ENCODE measurements at regions not wholly inside any gene's neighbourhood (a gene's known extent, or its start where the extent isn't known, plus 50 kb on each side); places are given as distances from the start of the nearest gene placed in this dataset.
A peak's percentile ranks its signal among the peaks of the same experiment; 100 is the strongest.
"Not testable (repeated sequence)": the region's sequence is repeated elsewhere in the genome, so short reads cannot be mapped to it uniquely, and the experiment has no call there.

DNA sequence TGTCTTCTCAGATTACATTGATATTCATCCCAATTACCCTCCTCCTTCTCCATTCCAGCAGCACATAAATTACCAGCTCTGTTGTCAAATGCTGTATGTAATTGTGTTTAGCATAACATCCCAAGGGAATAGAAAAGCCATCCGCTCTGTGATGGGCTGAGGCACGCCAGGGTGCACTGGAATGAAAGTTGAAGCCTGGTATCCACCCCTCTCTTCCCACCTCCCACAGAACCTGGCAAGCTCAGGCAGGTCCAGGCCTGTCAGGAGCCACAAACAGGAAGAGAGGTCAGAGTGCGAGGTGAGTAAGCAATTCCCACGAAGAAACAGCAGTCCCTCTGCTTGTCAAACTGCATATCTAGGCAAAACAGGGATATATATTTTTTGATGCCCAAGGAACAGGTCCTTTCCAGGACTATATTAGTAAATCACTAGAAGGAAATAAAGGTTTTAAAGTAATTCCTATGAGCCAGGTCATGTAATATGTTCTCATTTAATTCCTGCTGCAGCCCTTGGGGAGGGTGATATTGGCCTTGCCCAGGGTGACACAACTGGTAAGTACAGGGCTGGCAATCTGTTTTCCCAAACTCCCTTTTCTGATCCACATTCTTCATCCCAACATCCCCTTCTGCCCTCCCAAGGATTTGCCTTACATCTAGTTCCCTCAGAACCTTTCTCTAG lies 155.6 kb upstream of the GHITM start:
- no peak for DNase-seq (ENCODE audit: low read depth in 2 of 2)

DNA sequence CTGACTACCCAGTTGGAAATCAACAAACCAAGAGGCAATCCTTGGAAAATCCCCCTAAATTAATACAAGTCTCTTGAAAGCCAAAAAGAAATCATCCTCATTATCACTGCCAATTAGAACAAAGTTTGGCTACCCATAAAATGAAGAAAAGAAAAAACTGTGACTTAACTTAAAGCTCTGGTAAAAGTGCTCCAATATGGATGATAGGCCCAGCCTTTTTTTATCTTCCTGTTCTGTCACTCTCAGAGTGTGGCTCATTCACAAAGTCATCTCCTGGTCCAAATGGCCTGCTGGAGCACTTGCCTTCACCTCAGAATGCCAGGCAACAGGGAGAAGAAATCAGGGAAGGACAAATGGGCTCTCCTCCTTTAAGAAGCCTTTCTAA lies 155.1 kb upstream of the GHITM start:
- no peak for DNase-seq (ENCODE audit: low read depth in 2 of 2)

GRCh38 chr10:83986800-83987199 lies 152.5 kb upstream of the GHITM start:
- no peak for DNase-seq (ENCODE audit: low read depth in 2 of 2)

GRCh38 chr10:83987216-83987615 lies 152.1 kb upstream of the GHITM start:
- DNase-seq (ENCODE audit: low read depth in 2 of 2) = no peak

DNA sequence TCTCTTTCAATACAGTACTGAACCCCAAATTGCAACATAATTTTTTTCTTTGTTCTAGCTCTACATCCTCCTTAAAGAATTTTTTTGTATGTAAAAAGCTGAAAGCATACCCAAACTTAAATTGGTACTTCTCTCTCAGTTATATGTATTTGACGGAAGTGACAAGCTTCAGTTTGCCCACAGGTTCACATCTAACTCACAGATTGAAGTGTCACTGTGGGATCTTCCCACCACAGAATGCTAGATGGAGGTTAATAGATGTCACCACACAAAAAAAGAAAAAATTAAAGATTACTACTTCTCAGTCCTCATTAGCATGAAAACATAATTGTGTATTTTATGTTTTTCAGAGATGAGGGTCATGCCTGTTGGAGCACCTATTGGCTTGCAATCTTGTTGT lies 150.9 kb upstream of the GHITM start:
- DNase-seq (ENCODE audit: low read depth in 2 of 2) = no peak

DNA sequence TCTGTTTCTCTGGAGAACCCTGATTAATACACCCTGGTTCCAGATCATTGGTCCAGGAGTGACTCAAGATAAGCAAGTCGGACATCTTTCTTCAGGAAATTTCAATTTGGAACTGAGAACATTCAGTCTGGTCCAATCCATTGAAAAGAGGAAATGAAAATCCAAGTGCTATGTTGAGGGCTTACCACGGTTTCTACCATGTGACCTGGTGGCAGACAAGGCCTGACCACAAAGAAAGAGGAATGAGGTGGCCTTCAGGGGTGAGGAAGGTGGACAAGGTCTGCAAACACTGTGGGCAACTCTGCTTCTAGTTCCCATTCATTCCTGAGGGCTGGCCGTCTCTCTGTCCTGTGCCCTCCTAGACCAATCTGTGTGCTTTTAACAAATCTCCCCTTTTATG lies 149.2 kb upstream of the GHITM start:
- DNase-seq (ENCODE audit: low read depth in 2 of 2) = no peak

GRCh38 chr10:83991986-83992753 lies 147.1 kb upstream of the GHITM start:
- DNase-seq (ENCODE audit: low read depth in 2 of 2) = no peak

DNA sequence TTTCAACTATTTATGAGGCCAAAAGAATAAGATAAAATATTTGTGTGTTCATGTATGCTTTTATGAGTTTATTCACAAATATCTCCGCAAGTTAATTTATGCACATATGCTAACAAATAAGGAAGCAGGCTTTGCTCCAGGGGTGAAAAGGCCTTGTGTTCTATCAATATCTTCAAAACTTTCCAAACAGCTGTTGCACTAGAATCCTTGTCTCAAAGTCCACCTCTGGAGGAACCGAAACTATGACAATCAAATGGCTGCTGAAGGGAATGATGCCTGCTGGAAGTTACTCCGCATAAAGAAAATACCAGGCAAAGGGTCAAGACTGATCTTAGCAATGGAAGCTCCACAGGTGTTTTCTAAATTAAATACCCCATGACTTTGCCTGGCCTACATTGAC lies 145.0 kb upstream of the GHITM start:
- no peak for DNase-seq (ENCODE audit: low read depth in 2 of 2)

DNA sequence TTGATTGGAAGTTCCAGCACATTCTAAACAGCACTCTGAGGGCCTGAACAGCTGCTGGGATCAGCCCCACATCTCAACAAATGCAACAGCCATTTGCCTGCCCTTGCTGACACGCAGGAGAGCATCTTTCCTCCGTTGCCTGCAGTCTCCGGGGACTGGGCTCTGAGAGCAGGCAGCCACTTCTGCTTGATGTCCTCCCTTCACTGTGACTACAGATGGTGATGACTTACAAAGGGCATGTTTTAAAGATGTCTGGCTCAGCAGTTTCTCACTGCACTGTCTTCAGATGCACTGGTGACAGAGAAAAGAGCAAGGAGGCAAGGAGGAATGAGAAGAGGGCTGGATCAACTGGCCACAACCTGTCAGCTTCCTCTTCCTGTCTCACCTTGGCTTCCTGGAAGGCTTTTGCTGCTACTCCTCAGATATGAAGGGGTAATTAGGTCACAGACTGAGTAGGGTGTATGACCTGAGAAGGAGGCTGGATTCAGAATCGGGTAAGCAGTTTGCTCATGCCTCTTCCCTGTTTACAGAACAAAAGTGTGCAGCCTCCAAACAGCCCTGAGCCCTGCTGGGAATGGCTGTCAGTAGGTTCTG lies 143.5 kb upstream of the GHITM start:
- DNase-seq (ENCODE audit: low read depth in 2 of 2) = no peak

DNA sequence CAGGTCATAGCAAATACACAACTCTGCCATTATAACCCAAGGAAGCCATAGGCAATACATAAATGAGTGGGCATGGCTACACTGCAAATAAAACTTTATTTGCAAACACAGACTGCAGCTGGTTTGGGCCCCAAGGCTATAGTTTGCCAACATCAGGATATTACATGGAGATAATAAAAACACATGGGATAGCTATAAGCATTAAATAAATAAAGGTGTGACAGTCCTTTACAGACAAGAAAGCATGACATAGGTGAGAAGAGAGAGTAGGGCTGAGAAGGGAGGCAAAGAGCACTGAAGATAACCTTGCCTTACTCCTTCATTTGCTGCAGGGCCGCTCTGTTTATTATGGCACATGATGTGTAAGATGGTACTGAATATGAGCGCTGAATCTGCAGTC lies 135.1 kb upstream of the GHITM start:
- DNase-seq (ENCODE audit: low read depth in 2 of 2) = no peak

DNA sequence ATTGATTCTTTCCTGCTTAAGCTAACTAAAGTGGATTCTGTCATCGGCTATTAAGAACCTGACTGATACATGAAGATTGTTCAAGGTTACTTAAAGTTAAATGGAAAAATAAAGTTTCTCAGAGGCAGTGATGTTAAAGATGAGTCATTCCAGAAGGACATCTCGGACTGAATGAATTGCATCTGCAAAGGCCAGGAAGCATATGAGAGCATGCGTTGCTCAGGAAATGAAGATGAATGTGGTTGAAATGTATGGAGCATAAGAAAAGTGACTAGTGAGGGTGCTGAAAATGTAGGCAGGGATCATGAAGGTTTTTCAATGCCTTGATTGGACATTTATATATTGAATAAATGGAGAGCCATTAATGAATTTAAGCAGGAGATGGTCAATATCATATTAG lies 133.9 kb upstream of the GHITM start:
- DNase-seq (ENCODE audit: low read depth in 2 of 2) = no peak

DNA sequence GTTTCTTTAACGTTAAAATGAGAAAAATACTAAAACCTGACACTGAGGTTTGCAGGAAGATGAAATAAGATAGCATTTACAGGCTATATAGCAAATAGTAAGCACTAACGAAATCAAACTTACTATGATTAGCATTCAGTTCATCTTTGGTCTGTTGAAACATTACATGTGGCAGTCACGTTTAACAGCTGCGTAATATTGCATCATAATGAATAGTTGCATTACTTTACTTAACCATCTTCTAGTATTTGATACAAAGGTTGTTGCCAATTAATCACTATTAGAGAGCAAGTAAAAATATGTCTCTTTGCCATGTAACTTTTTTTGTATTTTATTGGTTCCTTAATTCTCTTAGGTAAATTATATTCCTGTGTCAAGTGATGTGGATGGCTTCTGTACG lies 131.8 kb upstream of the GHITM start:
- no peak for DNase-seq (ENCODE audit: low read depth in 2 of 2)

- peak; percentile 8 to 22 for DNase-seq (ENCODE audit: low read depth in 2 of 2)
Measured at GRCh38 chr10:84008878-84009277, 130.4 kb upstream of the GHITM start.

DNA sequence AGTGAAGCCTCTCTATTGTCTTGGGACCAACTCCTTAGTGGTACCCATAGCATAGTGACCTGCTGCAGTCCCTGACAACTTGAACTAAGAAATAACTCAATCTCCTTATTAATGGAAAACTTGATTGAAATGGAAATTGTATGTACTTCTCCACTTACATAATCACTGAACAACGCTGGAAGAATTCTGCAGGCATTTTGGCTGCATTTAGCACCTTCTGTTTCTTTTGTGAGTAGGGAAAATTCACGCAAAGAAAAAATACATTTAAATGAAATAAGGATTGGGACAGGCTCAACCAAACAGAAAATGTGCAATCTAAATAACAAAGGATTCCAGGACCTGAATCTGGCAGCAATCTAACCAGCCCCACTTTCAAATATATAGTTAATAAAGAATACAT lies 126.9 kb upstream of the GHITM start:
- DNase-seq (ENCODE audit: low read depth in 2 of 2) = no peak

GRCh38 chr10:84012831-84013458 lies 126.4 kb upstream of the GHITM start:
- DNase-seq (ENCODE audit: low read depth in 2 of 2) = no peak

DNA sequence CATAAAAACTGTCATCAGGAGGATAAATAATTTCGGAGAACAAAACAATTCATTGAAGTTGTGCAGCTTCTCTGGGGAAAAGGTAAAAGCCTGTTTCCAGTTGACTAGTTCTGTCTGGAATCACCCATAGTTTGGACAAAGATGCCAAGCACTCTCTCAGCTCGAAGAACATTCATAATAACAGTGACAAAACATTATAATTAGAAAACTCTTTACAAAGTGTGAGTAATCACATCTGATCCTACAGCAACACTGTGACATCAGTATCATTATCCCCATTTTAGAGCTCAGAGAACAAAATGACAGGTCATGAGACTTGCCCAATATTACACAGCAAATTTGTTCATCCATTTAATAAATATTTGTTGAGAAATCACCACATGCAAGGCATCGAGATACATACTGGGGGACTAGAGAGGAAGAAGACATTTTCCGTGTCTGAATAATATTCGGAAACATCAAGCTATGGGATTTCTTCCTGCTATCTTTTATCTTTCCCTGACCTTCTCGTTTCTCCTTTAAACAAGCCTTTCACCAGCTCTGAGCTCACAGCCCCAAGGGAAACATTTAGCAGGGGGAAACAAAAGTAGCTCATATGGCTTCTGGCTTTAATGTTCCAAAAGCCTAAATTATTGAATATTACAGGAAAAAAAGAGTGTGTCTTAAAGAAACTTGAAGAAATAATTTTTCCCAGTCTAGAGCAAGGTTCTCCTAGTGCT lies 123.3 kb upstream of the GHITM start:
- no peak for DNase-seq (ENCODE audit: low read depth in 2 of 2)

- no peak for DNase-seq (ENCODE audit: low read depth in 2 of 2)
Measured at GRCh38 chr10:84018826-84019225, 120.5 kb upstream of the GHITM start.

- DNase-seq (ENCODE audit: low read depth in 2 of 2) = not testable (repeated sequence)
Measured at GRCh38 chr10:84019854-84020458, 119.4 kb upstream of the GHITM start.

- DNase-seq (ENCODE audit: low read depth in 2 of 2) = no peak
Measured at GRCh38 chr10:84026821-84027257, 112.5 kb upstream of the GHITM start.

GRCh38 chr10:84029840-84030239 lies 109.5 kb upstream of the GHITM start:
- DNase-seq (ENCODE audit: low read depth in 2 of 2) = no peak

DNA sequence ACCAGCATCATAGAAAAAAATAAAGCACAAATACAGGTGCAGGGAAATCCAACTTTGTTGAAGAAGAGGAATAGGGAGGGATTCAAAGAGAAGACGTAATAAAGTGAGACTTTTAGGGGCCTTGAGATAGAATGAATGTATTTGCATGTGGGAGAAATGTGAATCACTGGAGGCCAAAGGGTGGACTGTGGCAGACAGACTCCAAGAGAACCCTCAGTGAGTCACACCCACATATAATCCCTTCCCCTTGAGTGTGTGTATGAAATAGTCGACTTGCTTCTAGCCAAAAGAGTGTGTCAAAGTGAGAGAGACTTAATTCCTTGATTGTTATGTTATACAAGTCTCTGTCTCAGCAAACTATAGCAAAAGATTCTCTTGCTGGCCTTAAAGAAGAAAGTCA lies 101.3 kb upstream of the GHITM start:
- DNase-seq (ENCODE audit: low read depth in 2 of 2) = no peak

DNA sequence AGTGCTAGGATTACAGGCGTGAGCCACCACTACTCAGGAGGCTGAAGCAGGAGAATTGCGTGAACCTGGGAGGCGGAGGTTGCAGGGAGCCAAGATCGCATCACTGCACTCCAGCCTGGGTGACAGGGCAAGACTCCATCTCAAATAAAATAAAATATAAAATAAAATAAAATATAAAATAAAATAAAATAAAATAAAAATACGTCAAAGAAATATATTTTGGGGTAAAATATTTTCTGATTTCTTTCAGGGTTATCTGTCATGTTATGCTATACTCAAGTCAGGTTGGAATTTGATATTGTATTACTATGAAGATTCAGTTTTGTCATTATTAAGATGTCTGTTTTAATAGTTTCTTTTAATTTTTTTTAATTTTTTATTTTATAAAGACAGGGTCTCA lies 99.4 kb upstream of the GHITM start:
- no peak for DNase-seq (ENCODE audit: low read depth in 2 of 2)
